Panc1 (cell line): ENCODE measurements at regions not wholly inside any gene's neighbourhood (a gene's known extent, or its start where the extent isn't known, plus 50 kb on each side); places are given as distances from the start of the nearest gene placed in this dataset.

Experiments used
- ATAC-seq: fragments of 200-7000 bp; cut with Tn5 transposase; 2 replicates; pipeline ENCODE4 v1.9.1; 2020; ENCODE audit warnings: mild to moderate bottlenecking, moderate library complexity
- BruUV-seq: library from RNA; stranded (reverse); fragments of 400-500 nt; replicated peaks from 2 replicates; lab custom pipeline; 2021; lab: Mats Ljungman, UMichigan
- CTCF ChIA-PET: fragments of 300-600 bp; sonication (Branson Sonifier 250); formaldehyde crosslinking; loops from one replicate; lab custom pipeline; 2022; ENCODE audit warnings: antibody characterized with exemption; lab: Charles Lee
- POLR2A ChIA-PET: fragments of 300-600 bp; sonication (Branson Sonifier 250); formaldehyde crosslinking; loops from one replicate; lab custom pipeline; 2022; ENCODE audit warnings: antibody characterized with exemption; lab: Charles Lee
- DNase-seq: peaks from one replicate; pipeline ENCODE4 v3.0.0-alpha.2; 2010; ENCODE audit warnings: low read depth, low spot score
- H3K27ac ChIP-seq: 2 replicates; pipeline ENCODE4 v1.5.1; 2011; ENCODE audit warnings: mild to moderate bottlenecking, low read length, inconsistent platforms
- H3K27me3 ChIP-seq: fragments of 200-500 bp; sonication (Bioruptor generic); 2 replicates; pipeline ENCODE4 v1.6.0; 2014; ENCODE audit warnings: low read length, inconsistent platforms; ENCODE audit not compliant: control insufficient read depth, insufficient read depth
- H3K36me3 ChIP-seq: fragments of 200-500 bp; sonication (Bioruptor generic); 2 replicates; pipeline ENCODE4 v1.5.1; 2014; ENCODE audit warnings: inconsistent platforms, mild to moderate bottlenecking, low read length, moderate library complexity; ENCODE audit not compliant: control insufficient read depth, insufficient read depth
- H3K4me1 ChIP-seq: 2 replicates; pipeline ENCODE4 v1.5.1; 2011; ENCODE audit warnings: inconsistent platforms, mild to moderate bottlenecking, low read length, moderate library complexity; ENCODE audit not compliant: control insufficient read depth, insufficient read depth
- H3K4me3 ChIP-seq, 2 experiments: 2 replicates each; pipeline ENCODE4 v1.5.1; 2011 to 2012; ENCODE audit warnings: low read depth in 2 of 2, low read length in 2 of 2, mild to moderate bottlenecking in 2 of 2, inconsistent platforms in 1 of 2, moderate library complexity in 1 of 2
- H3K9me3 ChIP-seq: fragments of 200-500 bp; sonication (Bioruptor generic); 2 replicates; pipeline ENCODE4 v1.5.1; 2014; ENCODE audit warnings: low read depth, mild to moderate bottlenecking, inconsistent platforms, low read length, moderate library complexity; ENCODE audit not compliant: control insufficient read depth, insufficient read depth
- POLR2AphosphoS5 ChIP-seq: IDR thresholded peaks from 2 replicates; pipeline ENCODE4 v1.6.1; 2012; ENCODE audit warnings: mild to moderate bottlenecking, low read depth, low read length, moderate library complexity
- SIN3A ChIP-seq: IDR thresholded peaks from 2 replicates; pipeline ENCODE4 v1.6.1; 2012; ENCODE audit warnings: low read depth, mild to moderate bottlenecking, low read length, moderate library complexity, borderline replicate concordance; ENCODE audit not compliant: insufficient read depth
- TCF7L2 ChIP-seq: IDR thresholded peaks from 2 replicates; pipeline ENCODE4 v1.6.1; 2011; ENCODE audit warnings: mild to moderate bottlenecking, low read depth, low read length, inconsistent platforms
- in situ Hi-C: cut with HindIII; loops from 2 replicates; pipeline ENCODE4 v1.10.0; 2016; ENCODE audit warnings: low sequenced_read_pairs, low pct_unique_long_range_greater_than_20kb
- intact Hi-C: fragments of 100-400 bp; cut with micrococcal nuclease; formaldehyde crosslinking; loops from one replicate; pipeline ENCODE4 v1.10.0; 2022; ENCODE audit not compliant: unreplicated experiment
- TF ChIP-seq, protein P1 (sequence below), 2 experiments: IDR thresholded peaks; 2 replicates each; pipeline ENCODE4 v1.6.1; 2011 to 2012; ENCODE audit warnings: low read depth in 2 of 2, control low read depth in 1 of 2, low read length in 1 of 2, mild to moderate bottlenecking in 1 of 2, moderate library complexity in 1 of 2; ENCODE audit not compliant: insufficient read depth in 1 of 2
- TF ChIP-seq, protein P2 (sequence below): fragments of 450-650 bp; IDR thresholded peaks from 2 replicates; pipeline ENCODE4 v1.5.1; 2017; ENCODE audit warnings: mild to moderate bottlenecking

DNA sequence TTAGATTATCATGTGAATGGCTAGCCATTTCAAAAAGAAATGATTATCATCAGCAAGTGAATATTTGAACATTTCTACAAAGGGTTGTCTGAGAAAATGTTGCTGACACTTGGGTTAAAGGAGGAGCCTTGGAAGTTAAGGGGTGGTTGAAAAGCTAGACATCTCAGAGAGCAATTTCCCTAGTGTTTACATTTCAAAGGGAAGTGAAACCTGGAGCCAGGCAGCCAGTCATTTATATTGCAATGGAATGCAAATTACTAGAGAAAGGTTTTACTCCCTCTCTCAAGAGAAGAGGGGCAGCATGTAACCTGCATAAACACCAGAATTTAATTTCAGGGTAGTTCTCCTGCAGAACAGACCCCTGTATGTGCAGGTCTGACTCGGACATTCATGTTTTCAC lies 279.0 kb downstream of the SLC16A7 start:
- H3K36me3 ChIP-seq = no peaks in the 10 kb centered on the region
- CTCF ChIA-PET = no interaction called here
- intact Hi-C loops = no loop called here
- POLR2A ChIA-PET = no interaction called here
- no peaks in the 10 kb centered on the region for H3K4me1 ChIP-seq
- H3K4me3 ChIP-seq = no peak overlapping the region
- H3K27ac ChIP-seq = no peak overlapping the region
- TF ChIP-seq POLR2AphosphoS5 = no peak
- TF ChIP-seq, protein P1, sequence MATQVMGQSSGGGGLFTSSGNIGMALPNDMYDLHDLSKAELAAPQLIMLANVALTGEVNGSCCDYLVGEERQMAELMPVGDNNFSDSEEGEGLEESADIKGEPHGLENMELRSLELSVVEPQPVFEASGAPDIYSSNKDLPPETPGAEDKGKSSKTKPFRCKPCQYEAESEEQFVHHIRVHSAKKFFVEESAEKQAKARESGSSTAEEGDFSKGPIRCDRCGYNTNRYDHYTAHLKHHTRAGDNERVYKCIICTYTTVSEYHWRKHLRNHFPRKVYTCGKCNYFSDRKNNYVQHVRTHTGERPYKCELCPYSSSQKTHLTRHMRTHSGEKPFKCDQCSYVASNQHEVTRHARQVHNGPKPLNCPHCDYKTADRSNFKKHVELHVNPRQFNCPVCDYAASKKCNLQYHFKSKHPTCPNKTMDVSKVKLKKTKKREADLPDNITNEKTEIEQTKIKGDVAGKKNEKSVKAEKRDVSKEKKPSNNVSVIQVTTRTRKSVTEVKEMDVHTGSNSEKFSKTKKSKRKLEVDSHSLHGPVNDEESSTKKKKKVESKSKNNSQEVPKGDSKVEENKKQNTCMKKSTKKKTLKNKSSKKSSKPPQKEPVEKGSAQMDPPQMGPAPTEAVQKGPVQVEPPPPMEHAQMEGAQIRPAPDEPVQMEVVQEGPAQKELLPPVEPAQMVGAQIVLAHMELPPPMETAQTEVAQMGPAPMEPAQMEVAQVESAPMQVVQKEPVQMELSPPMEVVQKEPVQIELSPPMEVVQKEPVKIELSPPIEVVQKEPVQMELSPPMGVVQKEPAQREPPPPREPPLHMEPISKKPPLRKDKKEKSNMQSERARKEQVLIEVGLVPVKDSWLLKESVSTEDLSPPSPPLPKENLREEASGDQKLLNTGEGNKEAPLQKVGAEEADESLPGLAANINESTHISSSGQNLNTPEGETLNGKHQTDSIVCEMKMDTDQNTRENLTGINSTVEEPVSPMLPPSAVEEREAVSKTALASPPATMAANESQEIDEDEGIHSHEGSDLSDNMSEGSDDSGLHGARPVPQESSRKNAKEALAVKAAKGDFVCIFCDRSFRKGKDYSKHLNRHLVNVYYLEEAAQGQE (IDR thresholded peaks at IDR 0.05; ENCODE audit: insufficient read depth in 1 of 2, low read depth in 2 of 2, low read length in 1 of 2) = no peak
- no peaks in the 10 kb centered on the region for H3K9me3 ChIP-seq
- DNase-seq (no peak), ATAC-seq (no peak)
- in situ Hi-C loops = no loop called here
- H3K27me3 ChIP-seq = no peaks in the 10 kb centered on the region
- BruUV-seq = no TSS peak

- BruUV-seq = no TSS peak
- POLR2A ChIA-PET = no interaction called here
These were observed 290.4 kb downstream of the SLC16A7 start for GRCh38 chr12:59886131-59886733.

More at GRCh38 chr12:59886131-59886733, 290.4 kb downstream of the SLC16A7 start:
- DNase-seq (no peak), ATAC-seq (no peak)
- H3K4me1 ChIP-seq = no peaks in the 10 kb centered on the region
- in situ Hi-C loops = no loop called here
- H3K27me3 ChIP-seq = no peaks in the 10 kb centered on the region
- no peaks in the 10 kb centered on the region for H3K9me3 ChIP-seq
- TF ChIP-seq, protein P2, sequence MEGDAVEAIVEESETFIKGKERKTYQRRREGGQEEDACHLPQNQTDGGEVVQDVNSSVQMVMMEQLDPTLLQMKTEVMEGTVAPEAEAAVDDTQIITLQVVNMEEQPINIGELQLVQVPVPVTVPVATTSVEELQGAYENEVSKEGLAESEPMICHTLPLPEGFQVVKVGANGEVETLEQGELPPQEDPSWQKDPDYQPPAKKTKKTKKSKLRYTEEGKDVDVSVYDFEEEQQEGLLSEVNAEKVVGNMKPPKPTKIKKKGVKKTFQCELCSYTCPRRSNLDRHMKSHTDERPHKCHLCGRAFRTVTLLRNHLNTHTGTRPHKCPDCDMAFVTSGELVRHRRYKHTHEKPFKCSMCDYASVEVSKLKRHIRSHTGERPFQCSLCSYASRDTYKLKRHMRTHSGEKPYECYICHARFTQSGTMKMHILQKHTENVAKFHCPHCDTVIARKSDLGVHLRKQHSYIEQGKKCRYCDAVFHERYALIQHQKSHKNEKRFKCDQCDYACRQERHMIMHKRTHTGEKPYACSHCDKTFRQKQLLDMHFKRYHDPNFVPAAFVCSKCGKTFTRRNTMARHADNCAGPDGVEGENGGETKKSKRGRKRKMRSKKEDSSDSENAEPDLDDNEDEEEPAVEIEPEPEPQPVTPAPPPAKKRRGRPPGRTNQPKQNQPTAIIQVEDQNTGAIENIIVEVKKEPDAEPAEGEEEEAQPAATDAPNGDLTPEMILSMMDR = no peak
- TF ChIP-seq, protein P1 (IDR thresholded peaks at IDR 0.05; ENCODE audit: insufficient read depth in 1 of 2, low read depth in 2 of 2, low read length in 1 of 2) = no peak
- TF ChIP-seq TCF7L2 (no peak), POLR2AphosphoS5 (no peak), SIN3A (no peak)
- H3K4me3 ChIP-seq = no peak overlapping the region
- intact Hi-C loops = no loop called here
- CTCF ChIA-PET = no interaction called here
- no peak overlapping the region for H3K27ac ChIP-seq
- H3K36me3 ChIP-seq = no peaks in the 10 kb centered on the region
